IPS DF 19.7 (cell line): ENCODE measurements at regions not wholly inside any gene's neighbourhood (a gene's known extent, or its start where the extent isn't known, plus 50 kb on each side); places are given as distances from the start of the nearest gene placed in this dataset.

Experiments used
- DNase-seq: peaks from one replicate; pipeline ENCODE4 v3.0.0-alpha.2; 2013; ENCODE audit warnings: low read depth, low spot score

GRCh38 chr15:81987628-81988027, 58.2 kb downstream of the MEX3B start:
- DNase-seq = no peak

GRCh38 chr15:81983497-81983896, 62.3 kb downstream of the MEX3B start:
- no peak for DNase-seq

GRCh38 chr15:81982808-81983207, 63.0 kb downstream of the MEX3B start:
- DNase-seq = no peak

DNA sequence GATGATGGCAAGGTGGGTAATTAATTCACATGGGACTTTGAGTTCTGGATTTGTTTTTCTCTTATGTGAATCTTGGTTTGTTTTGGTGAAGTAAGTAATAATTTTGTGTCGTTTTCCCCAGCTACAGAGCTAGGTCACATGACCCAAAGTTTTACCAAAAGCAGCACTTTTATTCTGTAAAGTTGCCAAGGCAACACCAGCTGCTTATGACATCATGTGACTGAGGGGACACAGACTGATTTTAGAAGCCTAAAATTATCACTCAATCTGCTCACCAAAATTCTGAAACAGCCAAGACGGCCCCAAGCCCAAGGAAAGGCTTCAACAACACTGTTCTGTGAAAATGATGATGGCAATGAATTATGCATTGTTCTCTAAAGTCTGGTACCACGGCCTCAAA, 63.9 kb downstream of the MEX3B start:
- no peak for DNase-seq

DNA sequence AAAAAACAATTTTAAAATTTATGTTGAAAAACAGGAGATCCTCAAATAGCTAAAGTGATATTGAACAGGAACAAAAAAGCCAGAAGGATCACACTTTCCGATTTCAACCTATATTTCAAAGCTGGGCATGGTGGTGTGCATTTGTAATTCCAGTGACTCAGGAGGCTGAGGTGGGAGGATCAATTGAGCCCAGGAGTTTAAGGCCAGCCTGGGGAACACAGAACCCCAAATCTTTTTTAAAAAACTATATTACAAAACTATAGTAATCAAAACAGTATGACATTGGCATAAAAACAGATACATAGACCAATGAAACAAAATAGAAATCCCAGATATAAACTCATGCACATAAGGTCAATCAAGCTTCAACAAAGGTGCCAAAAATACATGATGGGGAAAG, 68.4 kb downstream of the MEX3B start:
- no peak for DNase-seq

DNA sequence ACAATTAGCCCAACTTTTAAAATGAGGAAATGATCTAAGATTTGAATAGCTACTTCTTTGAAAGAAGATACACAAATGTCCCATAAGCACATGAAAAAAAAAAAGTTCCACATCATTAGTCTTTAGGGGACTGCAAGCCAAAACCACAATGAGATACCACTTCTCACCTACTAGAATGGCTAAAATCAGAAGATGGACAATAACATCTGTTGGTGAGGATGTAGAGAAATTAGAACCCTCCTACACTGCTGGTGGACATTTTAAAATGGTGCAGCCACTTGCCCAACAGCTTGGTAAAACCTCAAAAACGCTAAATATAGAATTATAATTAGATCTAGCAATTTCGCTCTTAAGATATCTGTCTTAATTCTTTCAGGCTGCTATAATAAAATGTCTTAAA, 77.1 kb downstream of the MEX3B start:
- DNase-seq = no peak

DNA sequence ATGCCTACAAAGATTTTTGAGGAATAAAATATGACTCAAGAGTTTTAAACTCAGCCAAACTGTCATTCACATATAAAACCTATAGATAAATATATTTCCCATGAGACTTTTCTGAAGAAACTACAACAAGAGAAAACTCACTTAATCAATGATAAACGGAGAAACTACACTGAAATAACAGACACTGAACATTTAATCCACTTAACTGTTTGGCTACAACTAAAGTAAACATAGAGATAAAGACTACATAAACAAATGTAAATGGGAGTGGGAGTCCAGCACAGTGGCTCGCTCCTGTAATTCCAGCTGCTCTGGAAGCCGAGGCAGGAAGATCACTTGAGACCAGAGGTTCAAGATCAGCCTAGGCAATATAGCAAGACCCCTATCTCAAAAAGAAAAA, 79.2 kb downstream of the MEX3B start:
- no peak for DNase-seq

DNA sequence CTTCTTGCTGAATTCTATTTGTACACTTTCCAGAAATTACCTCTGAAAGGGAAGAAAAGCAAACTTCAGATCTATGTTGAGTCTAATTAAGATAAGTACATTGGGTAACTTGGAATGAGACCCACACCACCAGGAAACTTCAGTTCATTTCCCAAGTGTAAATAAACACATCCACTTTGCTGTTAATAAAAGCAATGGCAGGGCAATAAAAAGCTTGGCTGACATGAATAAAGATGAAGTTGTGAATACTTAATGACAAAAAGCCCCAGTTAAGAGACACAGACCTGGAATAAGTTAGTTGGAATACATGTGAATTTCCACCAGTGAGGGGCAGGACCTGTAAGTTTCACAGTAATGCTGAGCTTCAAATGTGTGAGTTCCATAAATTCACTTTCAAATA, 83.3 kb downstream of the MEX3B start:
- DNase-seq = no peak

DNA sequence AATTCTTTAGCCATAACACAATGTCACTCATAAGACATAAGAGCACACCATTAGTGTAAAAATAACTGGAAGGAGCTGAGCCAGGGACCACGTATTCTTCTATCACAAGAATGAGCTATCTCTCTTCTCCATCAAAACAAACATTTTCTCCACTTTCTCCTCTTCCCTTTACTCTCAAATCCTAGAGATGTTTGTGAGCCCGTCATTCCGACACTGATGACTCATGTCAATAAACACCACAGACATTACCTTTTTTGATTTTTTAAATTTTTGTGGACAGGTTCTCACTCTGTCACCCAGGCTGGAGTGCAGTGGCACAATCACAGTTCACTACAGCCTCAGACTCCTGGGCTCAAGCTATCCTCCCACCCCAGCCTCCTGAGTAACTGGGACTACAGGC, 86.6 kb downstream of the MEX3B start:
- no peak for DNase-seq

- DNase-seq = no peak
Observed at GRCh38 chr15:81957698-81958097, 88.1 kb downstream of the MEX3B start.

GRCh38 chr15:81955382-81956062, 90.3 kb downstream of the MEX3B start:
- no peak for DNase-seq

GRCh38 chr15:81954158-81954783, 91.5 kb downstream of the MEX3B start:
- DNase-seq = no peak

GRCh38 chr15:81950841-81951414, 94.9 kb downstream of the MEX3B start:
- DNase-seq = no peak

- no peak for DNase-seq
Observed at GRCh38 chr15:81948751-81949150, 97.1 kb downstream of the MEX3B start.

DNA sequence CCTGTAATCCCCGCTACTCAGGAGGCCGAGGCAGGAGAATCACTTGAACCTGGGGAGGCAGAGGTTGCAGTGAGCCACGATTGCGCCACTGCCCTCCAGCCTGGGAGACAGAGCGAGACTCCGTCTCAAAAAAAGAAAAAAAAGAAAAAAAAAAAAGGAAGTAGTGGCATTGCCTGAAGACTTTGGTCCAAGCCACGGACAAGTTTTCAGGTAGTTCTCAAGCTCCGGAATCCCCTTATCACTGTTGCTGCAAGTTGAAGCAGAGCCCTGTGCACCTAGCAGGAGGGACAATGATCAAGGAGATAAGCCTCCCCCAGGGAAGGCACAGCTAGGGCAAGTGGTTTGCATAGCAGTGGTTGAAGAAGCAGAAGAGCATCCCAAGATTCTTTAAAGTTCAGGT, 97.6 kb downstream of the MEX3B start:
- no peak for DNase-seq

DNA sequence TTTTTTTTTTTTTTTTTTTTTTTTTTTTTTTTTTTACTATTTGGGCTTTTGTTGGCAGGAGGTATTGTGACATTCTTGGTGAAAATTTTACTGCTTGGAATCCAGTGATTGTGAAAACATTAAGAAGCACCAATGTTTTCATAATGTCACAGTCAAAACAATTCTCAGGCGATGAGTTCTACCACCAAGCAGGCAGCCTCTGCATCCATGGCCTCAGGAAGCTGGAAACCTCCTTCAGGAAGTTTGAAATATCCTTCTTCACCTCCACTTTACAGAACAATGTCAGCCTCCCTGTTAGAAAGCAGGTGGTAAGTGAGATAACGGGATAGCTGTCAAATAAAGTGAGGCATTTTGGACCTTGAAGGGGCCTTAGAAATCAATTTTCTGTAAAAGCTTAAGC, 98.3 kb downstream of the MEX3B start:
- no peak for DNase-seq

- no peak for DNase-seq
Observed at GRCh38 chr15:81945014-81945615, 100.7 kb downstream of the MEX3B start.

- DNase-seq = no peak
Observed at GRCh38 chr15:81942655-81943195, 103.1 kb downstream of the MEX3B start.

DNA sequence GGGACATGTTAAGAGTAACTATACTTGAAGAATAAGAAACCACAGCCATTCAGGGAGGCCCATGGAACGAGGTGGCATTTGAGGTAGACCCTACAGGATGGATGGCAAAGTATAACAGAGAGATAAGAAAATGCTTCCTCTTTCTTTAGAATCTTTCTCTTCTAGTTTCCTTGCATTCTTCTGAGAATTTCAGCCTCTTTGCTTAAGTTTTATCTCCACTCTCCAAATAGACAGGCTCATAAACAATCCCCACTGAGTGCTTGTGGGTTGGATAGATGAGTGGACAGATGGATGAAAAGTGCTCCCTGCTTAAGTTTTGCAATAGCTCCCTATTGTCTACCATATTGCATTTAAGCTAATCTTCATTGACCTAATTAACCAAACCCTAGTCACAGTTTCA, 103.7 kb downstream of the MEX3B start:
- DNase-seq = no peak

DNA sequence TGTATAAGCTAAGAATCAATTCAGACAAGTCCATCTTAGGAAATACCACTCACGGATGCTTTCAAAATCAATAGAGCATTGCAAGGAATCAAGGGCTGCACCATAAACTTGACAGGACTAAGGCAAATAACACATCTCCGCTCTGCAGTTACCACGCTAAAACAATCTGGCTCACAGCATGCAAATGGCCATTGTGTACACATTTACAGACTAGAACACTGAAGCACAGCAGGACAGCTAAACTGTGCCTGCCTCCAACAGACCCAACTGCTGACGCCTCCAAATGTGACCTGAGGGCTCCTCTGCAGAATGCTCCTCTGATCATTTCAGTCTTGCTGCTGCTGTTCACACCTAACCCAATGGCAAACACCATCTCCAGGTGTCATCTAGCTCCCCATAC, 104.3 kb downstream of the MEX3B start:
- DNase-seq = no peak

GRCh38 chr15:81940467-81941451, 105.1 kb downstream of the MEX3B start:
- DNase-seq = no peak
